ENCODE measurements at regions not wholly inside any gene's neighbourhood (a gene's known extent, or its start where the extent isn't known, plus 50 kb on each side); places are given as distances from the start of the nearest gene placed in this dataset.

GRCh38 chr6:25002326-25003091 lies 66.7 kb upstream of the RIPOR2 start:
- TF ChIP-seq SUZ12 (IDR thresholded peaks at IDR 0.05; ENCODE audit: extremely low read depth, insufficient read depth, insufficient read length): no peak
- TF ChIP-seq YY1 (IDR thresholded peaks at IDR 0.05; ENCODE audit: insufficient read depth, insufficient read length): no peak
